IPS-15b (cell line): ENCODE measurements at regions not wholly inside any gene's neighbourhood (a gene's known extent, or its start where the extent isn't known, plus 50 kb on each side); places are given as distances from the start of the nearest gene placed in this dataset.

Experiments used
- H3K27me3 ChIP-seq: one replicate; pipeline ENCODE4 v1.6.1; 2013; ENCODE audit warnings: low read length; ENCODE audit not compliant: control insufficient read depth, insufficient read depth
- H3K36me3 ChIP-seq: one replicate; pipeline ENCODE4 v1.6.1; 2013; ENCODE audit warnings: low read length; ENCODE audit not compliant: control insufficient read depth, insufficient read depth
- H3K4me1 ChIP-seq: one replicate; pipeline ENCODE4 v1.6.1; 2013; ENCODE audit warnings: mild to moderate bottlenecking, low read length; ENCODE audit not compliant: control insufficient read depth, insufficient read depth
- H3K4me3 ChIP-seq: one replicate; pipeline ENCODE4 v1.5.1; 2013; ENCODE audit warnings: low read depth, low read length
- H3K9ac ChIP-seq: one replicate; pipeline ENCODE4 v1.6.1; 2013; ENCODE audit warnings: low read depth, mild to moderate bottlenecking, low read length
- H3K9me3 ChIP-seq: one replicate; pipeline ENCODE4 v1.6.1; 2013; ENCODE audit warnings: mild to moderate bottlenecking, low read length; ENCODE audit not compliant: control insufficient read depth, insufficient read depth

GRCh38 chr15:79204886-79205675 lies 77.4 kb upstream of the ANKRD34C start:
- Histone ChIP-seq H3K9ac (no peak overlapping the region), H3K4me3 (no peak overlapping the region), H3K36me3 (no peaks in the 10 kb centered on the region), H3K9me3 (no peaks in the 10 kb centered on the region), H3K4me1 (peaks cover 4% of the 10 kb centered on the region), H3K27me3 (peaks cover 3% of the 10 kb centered on the region)

- Histone ChIP-seq H3K36me3 (no peaks in the 10 kb centered on the region), H3K27me3 (peaks cover 5% of the 10 kb centered on the region), H3K9me3 (no peaks in the 10 kb centered on the region), H3K4me3 (no peak overlapping the region), H3K4me1 (no peaks in the 10 kb centered on the region), H3K9ac (no peak overlapping the region)
Observed at GRCh38 chr15:79198461-79198860, 84.1 kb upstream of the ANKRD34C start.

- Histone ChIP-seq H3K9me3 (no peaks in the 10 kb centered on the region), H3K4me3 (no peak overlapping the region), H3K36me3 (no peaks in the 10 kb centered on the region), H3K9ac (no peak overlapping the region), H3K4me1 (no peaks in the 10 kb centered on the region), H3K27me3 (peaks cover 4% of the 10 kb centered on the region)
Observed at GRCh38 chr15:79197285-79197684, 85.2 kb upstream of the ANKRD34C start.

- H3K9ac ChIP-seq = no peak overlapping the region
- no peaks in the 10 kb centered on the region for H3K36me3 ChIP-seq
- H3K27me3 ChIP-seq = peaks cover 4% of the 10 kb centered on the region
Observed at GRCh38 chr15:79195802-79196201, 86.7 kb upstream of the ANKRD34C start.

GRCh38 chr15:79195239-79195638 lies 87.3 kb upstream of the ANKRD34C start:
- Histone ChIP-seq H3K9ac (no peak overlapping the region), H3K36me3 (no peaks in the 10 kb centered on the region), H3K4me1 (no peaks in the 10 kb centered on the region), H3K9me3 (no peaks in the 10 kb centered on the region), H3K27me3 (peaks cover 4% of the 10 kb centered on the region), H3K4me3 (no peak overlapping the region)

More at GRCh38 chr15:79195802-79196201, 86.7 kb upstream of the ANKRD34C start:
- Histone ChIP-seq H3K9me3 (no peaks in the 10 kb centered on the region), H3K4me3 (no peak overlapping the region), H3K4me1 (no peaks in the 10 kb centered on the region)

GRCh38 chr15:79194386-79194785 lies 88.1 kb upstream of the ANKRD34C start:
- Histone ChIP-seq H3K4me1 (no peaks in the 10 kb centered on the region), H3K36me3 (no peaks in the 10 kb centered on the region), H3K9ac (no peak overlapping the region), H3K4me3 (no peak overlapping the region), H3K9me3 (no peaks in the 10 kb centered on the region), H3K27me3 (peaks cover 5% of the 10 kb centered on the region)

GRCh38 chr15:79193549-79193948 lies 89.0 kb upstream of the ANKRD34C start:
- Histone ChIP-seq H3K4me1 (no peaks in the 10 kb centered on the region), H3K9ac (no peak overlapping the region), H3K4me3 (no peak overlapping the region), H3K9me3 (no peaks in the 10 kb centered on the region), H3K36me3 (no peaks in the 10 kb centered on the region), H3K27me3 (peaks cover 6% of the 10 kb centered on the region)

- no peaks in the 10 kb centered on the region for H3K4me1 ChIP-seq
- H3K27me3 ChIP-seq = peaks cover 5% of the 10 kb centered on the region
- H3K9me3 ChIP-seq = no peaks in the 10 kb centered on the region
- H3K4me3 ChIP-seq = no peak overlapping the region
- H3K36me3 ChIP-seq = no peaks in the 10 kb centered on the region
- no peak overlapping the region for H3K9ac ChIP-seq
Observed at GRCh38 chr15:79193103-79193502, 89.4 kb upstream of the ANKRD34C start.

- Histone ChIP-seq H3K4me3 (no peak overlapping the region), H3K4me1 (no peaks in the 10 kb centered on the region), H3K9ac (no peak overlapping the region), H3K36me3 (no peaks in the 10 kb centered on the region), H3K27me3 (peaks cover 4% of the 10 kb centered on the region), H3K9me3 (no peaks in the 10 kb centered on the region)
Observed at GRCh38 chr15:79192462-79193036, 90.0 kb upstream of the ANKRD34C start.

- Histone ChIP-seq H3K4me1 (no peaks in the 10 kb centered on the region), H3K9ac (no peak overlapping the region), H3K36me3 (no peaks in the 10 kb centered on the region), H3K4me3 (no peak overlapping the region), H3K27me3 (peaks cover 4% of the 10 kb centered on the region), H3K9me3 (no peaks in the 10 kb centered on the region)
Observed at GRCh38 chr15:79190093-79190492, 92.4 kb upstream of the ANKRD34C start.

- Histone ChIP-seq H3K4me3 (no peak overlapping the region), H3K36me3 (no peaks in the 10 kb centered on the region), H3K4me1 (no peaks in the 10 kb centered on the region), H3K9me3 (no peaks in the 10 kb centered on the region), H3K27me3 (peaks cover 2% of the 10 kb centered on the region), H3K9ac (no peak overlapping the region)
Observed at GRCh38 chr15:79186616-79187015, 95.9 kb upstream of the ANKRD34C start.

- no peaks in the 10 kb centered on the region for H3K36me3 ChIP-seq
- H3K9me3 ChIP-seq = no peaks in the 10 kb centered on the region
- no peaks in the 10 kb centered on the region for H3K4me1 ChIP-seq
- no peak overlapping the region for H3K9ac ChIP-seq
- H3K27me3 ChIP-seq = peaks cover 2% of the 10 kb centered on the region
- H3K4me3 ChIP-seq = no peak overlapping the region
Observed at GRCh38 chr15:79185199-79185598, 94.6 kb upstream of the RASGRF1 start.
